T-helper 2 cell treated with Interferon-gamma antibody and Interleukin-4, amounts not matched to agents 100 ng/mL and 5 ng/mL, for 36 hours (primary cell): ENCODE measurements at regions not wholly inside any gene's neighbourhood (a gene's known extent, or its start where the extent isn't known, plus 50 kb on each side); places are given as distances from the start of the nearest gene placed in this dataset.
"Not testable (repeated sequence)": the region's sequence is repeated elsewhere in the genome, so short reads cannot be mapped to it uniquely, and the experiment has no call there.

Experiments
- intact Hi-C: fragments of 100-400 bp; cut with micrococcal nuclease; formaldehyde crosslinking; loops from one replicate; pipeline ENCODE4 v1.15.1; 2023

DNA sequence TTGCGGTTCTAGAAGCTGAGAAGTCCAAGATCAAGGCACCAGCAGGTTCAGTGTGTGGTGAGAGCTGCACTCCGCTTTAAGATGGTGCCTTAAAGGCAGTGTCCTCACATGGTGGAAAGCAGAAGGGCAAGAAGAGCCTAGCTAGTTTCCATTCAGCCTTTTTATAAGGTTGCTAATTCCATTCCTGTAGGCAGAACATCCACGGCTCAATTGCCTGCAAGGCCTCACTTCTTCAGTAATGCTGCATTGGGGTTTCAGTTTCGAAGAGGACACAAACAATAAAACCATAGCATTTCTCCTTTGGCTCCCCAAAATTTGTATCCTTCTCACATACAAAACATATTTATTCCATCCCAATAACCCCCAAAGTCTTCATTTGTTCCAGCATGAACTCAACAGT lies 109.5 kb upstream of the KCND2 start:
- intact Hi-C loops: no loop called here

DNA sequence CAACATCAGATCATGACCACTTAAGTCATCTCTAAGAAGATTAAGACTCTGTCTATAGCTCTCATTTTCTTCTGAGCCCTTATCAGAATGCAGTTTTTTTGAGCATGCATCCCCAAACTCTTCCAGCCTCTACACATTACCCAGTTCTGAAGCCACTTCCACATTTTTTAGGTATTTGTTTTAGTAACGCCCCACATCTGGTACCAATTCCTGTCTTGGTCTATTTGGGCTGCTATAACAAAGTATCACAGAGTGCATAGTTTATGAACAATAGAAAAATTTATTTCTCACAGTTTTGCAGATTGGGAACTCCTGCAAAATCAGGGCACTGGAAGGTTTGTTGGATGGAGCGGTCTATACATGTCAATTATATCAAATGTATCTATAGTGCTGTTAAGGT lies 107.7 kb upstream of the KCND2 start:
- intact Hi-C loops: no loop called here

DNA sequence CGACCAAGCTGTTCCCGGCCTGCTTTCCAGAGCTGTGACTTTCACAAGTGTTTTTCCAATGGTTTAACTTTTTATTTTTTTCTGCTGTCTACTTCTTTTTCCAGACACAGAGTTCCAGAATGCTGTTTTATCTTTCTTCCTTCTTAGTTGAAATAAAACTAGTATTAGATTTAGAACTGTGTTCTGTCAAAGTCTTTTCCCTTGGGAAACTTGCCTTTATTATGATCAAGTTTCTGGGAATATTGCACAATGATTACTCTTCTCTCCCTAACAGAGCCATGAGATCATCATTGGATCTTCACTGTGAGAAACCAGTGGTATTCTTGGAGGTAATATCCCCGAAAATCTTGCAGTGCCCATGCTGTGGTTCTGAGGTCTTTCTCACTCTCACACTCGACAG lies 104.9 kb upstream of the KCND2 start:
- intact Hi-C loops: no loop called here

DNA sequence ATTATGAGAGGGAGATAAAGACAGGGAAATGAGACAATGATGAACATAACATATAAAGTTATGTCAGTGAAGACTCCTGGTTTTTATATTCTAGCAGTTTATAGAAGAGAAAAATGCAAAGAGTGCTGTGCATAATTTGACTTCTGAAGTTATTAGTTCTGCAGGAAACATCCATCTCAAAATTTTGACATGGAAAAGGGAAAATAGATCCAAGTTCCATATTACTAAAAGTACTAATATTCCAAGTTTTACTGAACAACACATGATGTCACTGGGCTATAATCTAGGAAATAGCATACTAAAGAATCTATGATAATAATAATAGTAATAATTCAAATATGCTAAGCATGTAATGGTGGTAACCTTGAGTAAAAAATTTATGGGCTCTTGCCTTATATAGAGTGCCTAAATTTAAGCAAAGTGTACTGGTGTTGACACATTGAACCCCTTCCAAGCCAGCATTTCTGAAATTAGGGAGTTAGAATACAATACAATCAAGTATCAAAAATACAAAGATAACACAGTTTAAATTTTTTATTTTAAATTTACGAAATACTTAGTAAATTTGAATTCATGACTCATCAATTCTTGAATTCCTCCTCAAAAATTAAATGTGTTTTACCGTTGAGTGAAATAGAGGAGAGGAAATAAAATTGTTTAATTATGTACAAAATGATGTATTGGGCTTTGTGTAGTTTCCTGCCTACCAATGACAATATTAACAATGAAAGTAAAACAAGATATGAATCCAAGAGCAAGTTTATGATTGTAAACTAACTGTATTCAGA lies 102.8 kb upstream of the KCND2 start:
- intact Hi-C loops: no loop called here

DNA sequence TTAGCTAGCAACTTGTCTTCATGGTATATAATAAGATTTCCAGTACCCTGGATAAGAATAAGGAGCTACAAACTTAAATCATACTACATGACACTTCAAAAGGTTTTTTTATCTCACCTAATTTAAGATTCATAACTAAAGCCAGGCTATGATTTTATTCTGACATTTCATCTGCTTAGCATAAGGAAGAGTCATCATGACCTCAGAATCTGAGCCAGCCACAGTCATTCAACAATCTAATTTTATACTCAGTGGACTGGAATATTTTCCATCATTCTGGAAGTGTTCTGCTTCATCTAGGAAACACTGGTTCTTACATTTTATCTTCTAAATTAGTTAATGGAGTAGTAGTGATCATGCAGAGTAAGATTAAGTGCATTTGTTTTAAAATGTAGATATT lies 102.1 kb upstream of the KCND2 start:
- intact Hi-C loops: no loop called here

DNA sequence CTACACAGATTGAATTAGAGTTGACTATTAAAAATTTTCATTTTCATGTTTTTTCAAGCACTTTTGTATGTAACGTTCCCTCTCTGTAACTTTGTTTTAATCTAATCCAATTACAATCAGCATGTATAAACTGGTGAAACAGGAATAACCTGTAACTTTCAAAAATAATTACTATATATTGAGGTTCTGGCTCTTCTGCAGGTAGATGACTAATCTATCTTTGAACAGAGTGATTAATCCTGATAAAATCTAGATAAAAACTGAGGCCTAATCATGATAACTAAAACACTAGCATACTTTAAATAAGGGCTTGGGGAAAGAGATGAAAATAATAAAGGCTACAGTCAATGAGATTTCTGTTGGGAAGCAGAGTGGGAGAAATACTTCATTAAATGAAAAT lies 101.6 kb upstream of the KCND2 start:
- intact Hi-C loops: no loop called here

DNA sequence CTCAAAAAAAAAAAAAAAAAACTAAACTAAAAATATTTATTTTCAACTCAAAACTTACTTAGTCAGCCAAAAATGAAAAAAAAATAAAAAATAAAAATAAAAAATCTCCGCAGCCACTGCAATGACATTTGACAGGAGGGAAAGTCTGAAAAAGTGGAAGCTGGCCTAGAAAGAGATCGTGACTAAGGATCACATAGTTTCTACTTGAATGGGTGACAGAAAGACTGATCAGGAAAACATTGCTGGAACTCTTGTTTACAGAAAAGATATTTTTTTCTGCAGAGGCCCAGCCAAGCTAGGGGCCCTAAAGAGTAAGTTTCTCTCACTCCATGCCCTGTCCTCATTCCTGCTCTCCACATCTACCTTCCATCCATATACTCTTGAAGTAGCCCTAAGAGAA lies 92.8 kb upstream of the KCND2 start:
- intact Hi-C loops: no loop called here

DNA sequence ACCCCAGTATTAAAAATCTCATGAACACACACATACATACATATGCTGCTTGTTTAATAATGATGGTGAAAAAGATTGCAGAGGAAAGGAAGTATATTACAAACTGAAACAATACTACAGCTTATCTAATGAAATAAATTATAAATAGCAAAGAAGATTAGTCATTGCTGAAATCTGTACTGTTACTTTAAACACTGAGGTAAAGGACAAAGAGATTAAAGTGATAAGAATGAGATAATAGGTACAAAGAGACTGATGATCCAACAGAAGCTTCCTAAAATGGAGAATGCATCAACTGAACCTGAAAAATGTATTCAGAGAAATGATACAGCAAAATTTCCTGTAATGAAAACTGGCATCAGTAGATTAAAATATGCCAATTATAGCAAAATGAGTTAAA lies 91.5 kb upstream of the KCND2 start:
- intact Hi-C loops: no loop called here

DNA sequence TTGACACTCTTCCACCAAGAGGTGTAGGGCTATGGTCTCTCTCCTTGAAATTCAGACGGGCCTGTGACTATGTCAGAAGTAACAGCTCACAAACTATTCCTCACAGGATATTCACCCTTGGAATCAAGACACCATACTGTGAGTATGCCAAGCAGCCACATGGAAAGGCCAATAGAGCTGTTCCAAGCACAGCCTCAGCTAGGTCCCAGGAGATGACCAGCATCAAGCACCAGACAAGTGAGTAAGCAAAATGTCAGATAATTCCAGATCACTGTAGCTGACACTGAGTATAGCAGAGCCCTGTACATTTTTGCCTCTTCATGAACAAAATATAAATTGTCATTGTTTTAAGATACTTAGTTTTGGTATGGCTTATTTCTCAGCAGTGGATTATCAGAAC lies 88.1 kb upstream of the KCND2 start:
- intact Hi-C loops: no loop called here

DNA sequence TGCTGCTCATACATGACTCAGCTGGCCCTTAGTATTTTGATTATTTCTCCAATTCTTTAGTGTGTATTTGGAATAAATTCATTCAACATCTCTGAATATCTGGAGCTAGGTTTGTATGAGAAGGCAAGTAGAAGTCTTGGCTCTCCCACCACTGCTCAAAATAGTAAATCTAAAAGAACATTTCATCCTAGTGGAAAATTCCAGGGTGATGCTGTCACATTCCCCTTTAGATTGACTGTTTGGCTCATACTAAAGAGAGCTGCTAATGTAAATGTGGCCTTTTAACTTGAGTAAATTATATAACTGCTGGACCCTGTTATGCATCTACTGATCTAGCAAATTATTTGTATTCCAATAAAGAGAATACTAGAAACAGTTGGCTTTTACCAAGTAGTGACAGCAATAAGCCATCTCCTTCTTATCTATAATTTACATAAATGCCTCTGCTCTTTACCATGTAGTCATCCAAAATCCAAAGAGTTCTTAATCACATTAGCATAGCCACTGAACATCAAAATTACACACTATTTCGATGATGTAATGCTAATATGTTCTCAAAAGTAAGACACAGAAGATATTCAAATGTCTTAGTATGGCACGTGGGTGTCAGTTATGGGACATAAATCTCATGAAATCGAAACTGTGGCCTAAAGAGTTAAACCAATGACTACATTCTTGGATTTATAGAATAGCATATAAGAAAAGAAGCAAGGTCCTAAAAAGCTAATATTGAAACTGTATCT lies 86.9 kb upstream of the KCND2 start:
- intact Hi-C loops: no loop called here

DNA sequence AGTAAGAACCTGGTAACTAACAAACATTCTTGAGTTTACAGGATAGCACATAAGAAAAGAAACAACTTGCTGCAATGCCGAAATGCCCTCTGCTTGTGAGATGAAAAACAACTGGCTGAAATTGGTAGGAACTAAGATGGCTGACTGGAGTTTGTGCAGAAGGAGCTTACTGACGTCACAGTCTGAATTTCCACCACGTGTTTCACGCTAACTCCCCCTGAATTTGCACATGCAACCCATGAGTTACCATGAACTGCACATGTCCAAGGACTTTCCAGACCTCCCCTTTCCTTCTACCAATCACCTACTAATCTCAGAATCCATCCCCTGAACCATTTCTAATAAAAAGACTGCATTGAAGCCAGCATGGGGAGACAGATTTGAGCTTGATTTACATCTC lies 86.3 kb upstream of the KCND2 start:
- intact Hi-C loops: no loop called here

DNA sequence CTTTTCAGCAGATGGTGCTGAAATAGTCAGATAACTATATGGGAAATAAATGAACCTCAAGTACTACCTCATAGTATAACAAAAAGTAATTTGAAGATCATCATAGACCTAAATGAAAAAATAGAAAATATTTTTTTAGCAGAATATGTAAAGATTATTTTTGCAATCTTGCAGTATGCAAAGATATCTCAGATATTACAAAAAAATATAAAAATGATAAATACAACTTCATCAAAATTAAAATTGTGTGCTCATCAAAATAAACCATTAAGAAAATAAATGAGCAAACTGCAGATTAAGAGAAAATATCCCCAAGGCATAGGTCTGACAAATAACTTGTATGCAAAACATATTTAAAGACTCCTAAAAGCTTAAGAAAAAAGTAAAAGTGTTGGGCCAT lies 83.4 kb upstream of the KCND2 start:
- intact Hi-C loops: no loop called here

DNA sequence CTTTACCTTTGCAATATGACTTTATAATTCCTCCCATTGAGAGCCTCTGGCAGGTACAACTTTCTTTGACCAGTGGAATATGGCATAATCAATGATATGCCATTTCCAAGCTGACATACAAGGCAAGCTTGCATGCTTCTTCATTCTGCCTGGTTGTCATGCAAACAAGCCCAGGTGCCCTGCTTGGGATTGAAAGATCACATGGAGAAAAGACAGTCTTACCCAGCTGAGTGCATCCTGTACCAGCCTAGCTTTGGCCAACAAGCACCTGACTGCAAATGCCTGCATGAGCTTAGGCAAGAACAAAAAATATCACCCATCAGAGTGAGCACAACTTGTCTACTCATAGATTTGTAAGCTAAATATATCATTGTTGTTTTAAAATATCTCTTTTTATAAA lies 82.9 kb upstream of the KCND2 start:
- intact Hi-C loops: no loop called here

DNA sequence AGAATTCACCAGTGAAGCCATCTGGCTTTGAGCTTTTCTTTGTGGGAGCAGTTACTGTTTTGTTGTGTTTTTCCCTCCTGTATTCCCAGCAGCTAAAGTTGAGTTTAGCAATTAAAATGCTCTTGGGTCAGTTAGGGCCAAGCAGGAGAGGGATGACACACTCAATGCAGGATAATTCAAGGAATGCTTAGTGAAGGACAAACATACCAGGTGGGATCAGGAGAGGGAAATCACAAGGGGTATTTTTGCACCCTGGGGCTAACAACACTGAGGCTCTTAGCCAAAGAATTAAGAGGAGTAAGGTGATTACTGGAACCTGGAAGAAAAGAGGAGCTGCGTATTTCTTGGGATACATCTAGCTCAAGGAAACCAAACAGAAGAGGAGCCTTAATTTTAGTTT lies 82.4 kb upstream of the KCND2 start:
- intact Hi-C loops: no loop called here

DNA sequence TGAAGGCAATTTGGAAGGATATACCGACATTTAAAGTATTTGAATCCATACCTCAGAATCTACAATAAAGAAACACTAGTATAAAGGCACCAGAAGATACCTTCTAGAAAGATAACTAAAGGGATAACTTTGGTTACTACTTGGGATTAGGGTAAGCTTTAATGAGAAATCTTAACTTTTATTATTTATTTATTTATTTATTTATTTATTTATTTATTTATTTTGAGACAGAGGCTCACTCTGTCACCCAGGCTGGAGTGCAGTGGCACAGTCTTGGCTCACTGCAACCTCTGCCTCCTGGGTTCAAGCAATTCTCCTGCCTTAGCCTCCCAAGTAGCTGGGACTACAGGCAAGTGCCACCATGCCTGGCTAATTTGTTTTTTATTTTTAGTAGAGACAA lies 81.6 kb upstream of the KCND2 start:
- intact Hi-C loops: not testable (repeated sequence)

DNA sequence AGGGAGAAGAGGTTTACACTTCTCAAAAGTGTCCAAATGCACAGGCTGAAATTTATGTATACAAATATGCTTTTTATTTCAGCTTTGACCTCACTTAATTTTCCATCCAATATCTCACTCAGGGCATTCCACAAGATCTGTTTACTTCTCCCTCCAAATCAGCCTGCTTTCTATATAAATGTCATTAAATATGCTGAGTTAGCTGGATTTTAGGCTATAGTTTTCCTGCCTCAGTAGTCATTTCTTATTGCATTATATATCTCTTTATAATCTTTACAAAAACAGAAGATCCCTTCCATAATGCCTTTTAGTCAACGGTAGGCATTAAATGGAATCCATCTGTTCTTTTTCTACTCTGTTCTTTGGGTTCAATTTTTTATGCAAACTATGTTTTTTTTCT lies 71.7 kb upstream of the KCND2 start:
- intact Hi-C loops: no loop called here

DNA sequence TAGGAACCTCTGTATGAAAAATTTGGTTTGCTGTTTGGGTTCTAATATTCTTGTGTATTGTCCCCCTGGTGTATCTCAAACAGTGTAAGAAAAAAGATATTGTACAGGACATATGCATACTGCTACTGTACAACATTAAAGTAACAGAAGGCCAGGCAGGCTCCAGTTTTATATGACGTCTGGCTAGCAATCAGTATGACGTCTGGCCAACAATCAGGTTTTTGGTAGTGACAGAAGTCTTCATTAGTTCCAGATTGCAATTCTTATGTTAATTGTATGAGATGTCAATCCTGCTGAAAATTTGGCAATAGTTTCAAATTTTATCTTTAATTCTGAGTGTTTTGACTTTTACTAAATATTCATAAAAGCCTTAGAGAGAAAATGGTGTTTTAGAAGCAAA lies 67.9 kb upstream of the KCND2 start:
- intact Hi-C loops: no loop called here

DNA sequence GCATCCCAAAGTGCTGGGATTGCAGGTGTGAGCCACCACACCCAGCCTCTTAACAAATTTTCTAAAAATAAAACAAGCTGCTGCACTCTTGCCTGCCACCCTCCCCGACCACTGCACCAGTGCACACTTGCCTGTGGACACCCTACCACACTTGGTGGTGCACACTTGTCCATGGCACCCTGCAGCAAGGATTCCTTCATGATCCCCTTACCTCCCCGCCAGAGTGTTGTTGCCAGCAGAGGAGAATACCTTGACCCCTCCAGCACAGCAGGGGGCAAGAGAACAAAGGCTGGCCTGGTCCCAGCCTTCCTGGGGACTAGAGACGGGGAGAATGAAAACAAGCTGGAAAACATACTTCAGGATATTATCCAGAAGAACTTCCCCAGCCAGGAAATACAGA lies 65.9 kb upstream of the KCND2 start:
- intact Hi-C loops: no loop called here

DNA sequence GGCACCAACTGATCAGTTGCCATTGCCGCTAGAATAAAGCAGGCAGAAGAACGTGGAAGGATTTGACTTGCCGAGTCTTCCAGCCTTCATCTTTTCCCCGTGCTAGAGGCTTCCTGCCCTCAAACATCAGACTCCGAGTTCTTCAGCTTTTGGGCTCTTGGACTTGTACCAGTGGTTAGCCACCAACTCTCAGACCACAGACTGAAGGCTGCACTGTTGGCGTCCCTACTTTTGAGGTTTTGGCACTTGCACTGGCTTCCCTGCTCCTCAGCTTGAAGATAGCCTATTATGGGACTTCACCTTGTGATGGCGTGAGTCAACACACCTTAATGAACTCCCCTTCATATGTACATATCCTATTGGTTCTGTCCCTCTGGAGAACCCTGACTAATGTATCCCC lies 57.3 kb upstream of the KCND2 start:
- intact Hi-C loops: no loop called here

DNA sequence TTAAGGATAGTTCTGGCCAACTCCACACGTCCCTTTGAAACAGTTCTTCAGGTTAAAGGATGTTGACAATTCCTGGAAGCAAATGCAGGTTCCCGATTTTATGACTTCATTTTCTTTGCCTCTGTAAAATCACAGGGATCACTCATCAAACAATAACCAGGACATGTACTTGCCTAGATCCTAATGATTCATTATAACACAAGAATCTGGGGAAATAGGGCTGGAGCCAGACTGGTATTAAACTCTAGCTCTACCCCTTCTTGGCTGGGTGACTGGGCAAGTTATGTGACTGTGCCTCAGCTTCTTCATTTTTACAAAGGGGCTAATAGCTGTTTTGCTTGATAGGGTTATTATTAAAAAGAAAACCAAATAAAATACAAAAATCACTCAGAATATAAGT lies 56.0 kb upstream of the KCND2 start:
- intact Hi-C loops: no loop called here

DNA sequence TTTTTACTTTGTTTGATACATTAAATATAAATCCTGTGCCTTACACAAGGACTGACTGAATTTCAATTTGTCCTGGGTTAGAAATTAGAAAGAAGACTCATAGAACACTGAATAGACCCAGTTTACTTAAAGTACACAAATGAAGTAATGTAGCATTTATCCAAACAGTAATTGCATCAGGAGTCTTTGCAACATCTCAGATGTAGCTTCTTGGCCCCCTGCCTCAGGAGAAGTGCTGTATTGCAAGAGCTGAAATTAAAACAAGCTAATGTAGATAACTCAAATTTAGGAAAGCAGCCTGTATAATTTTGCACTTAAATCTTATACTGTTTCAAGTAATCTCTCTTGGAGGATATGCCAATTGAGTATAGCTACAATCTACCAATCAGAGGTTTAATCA lies 54.3 kb upstream of the KCND2 start:
- intact Hi-C loops: no loop called here

DNA sequence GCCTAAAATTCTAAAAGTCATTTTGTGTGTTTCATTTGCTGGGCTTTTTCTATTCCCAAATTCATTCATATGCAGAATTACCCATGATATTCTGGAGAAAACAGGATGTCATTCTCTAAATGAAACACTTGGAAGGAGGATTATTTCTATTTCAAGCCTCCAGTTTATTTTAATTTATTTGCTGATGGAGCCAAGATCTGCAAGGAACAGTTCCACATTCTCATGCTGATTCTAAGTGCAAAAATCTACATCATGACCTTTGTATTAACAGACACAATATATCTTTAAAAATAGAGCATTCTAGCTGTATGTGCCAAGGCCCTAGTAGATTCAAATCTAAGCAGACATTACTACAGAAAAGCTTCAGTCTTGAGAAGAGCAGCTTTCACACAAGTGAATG lies 51.3 kb upstream of the KCND2 start:
- intact Hi-C loops: no loop called here
